ENCODE measurements at regions not wholly inside any gene's neighbourhood (a gene's known extent, or its start where the extent isn't known, plus 50 kb on each side); places are given as distances from the start of the nearest gene placed in this dataset.

GRCh38 chr15:95565016-95565600 is 765.4 kb upstream of the NR2F2 start:
- DNase-seq (ENCODE audit: low spot score), result no peak
- no peaks in the 10 kb centered on the region for H3F3A ChIP-seq (replicated peaks; ENCODE audit: low read depth)
- H3K4me3 ChIP-seq, result no peak overlapping the region
- peaks cover 12% of the 10 kb centered on the region; the same call in 1 of the 2 replicates for H3K4me1 ChIP-seq (ENCODE audit: insufficient read depth)
- no peak overlapping the region for H3K4me2 ChIP-seq
- H3K4me1 Mint-ChIP-seq, result peaks cover 7% of the 10 kb centered on the region; the same call in 2 of the 3 replicates
- H3K9me2 ChIP-seq (ENCODE audit: insufficient read depth), result no peaks in the 10 kb centered on the region
- no peak overlapping the region for H2AFZ ChIP-seq
- H4K20me1 ChIP-seq (replicated peaks; ENCODE audit: insufficient read depth), result no peaks in the 10 kb centered on the region
- no peak for ATAC-seq
- no peaks in the 10 kb centered on the region for H3K79me2 ChIP-seq (replicated peaks; ENCODE audit: insufficient read depth)
- no peaks in the 10 kb centered on the region for H3K36me3 Mint-ChIP-seq (ENCODE audit: low read depth)
- no peaks in the 10 kb centered on the region for H3K27me3 Mint-ChIP-seq (ENCODE audit: insufficient read depth, low read depth, poor library complexity)
- H3K27me3 ChIP-seq (ENCODE audit: insufficient read depth), result no peaks in the 10 kb centered on the region
- no peak overlapping the region for H3K4me3 Mint-ChIP-seq
- H3K27ac Mint-ChIP-seq, result no peak overlapping the region
- no peak for TF ChIP-seq STAT1 (IDR thresholded peaks at IDR 0.05; ENCODE audit: unreplicated experiment)
- no peak for TF ChIP-seq CREB1 (CRISPR knock-in tag; IDR thresholded peaks at IDR 0.05; ENCODE audit: low read depth)
- no peak for TF ChIP-seq ETS1 (IDR thresholded peaks at IDR 0.05)
- TF ChIP-seq JUNB (IDR thresholded peaks at IDR 0.05; ENCODE audit: unreplicated experiment), result no peak
- TF ChIP-seq ZNF462 (CRISPR knock-in tag; IDR thresholded peaks at IDR 0.05), result no peak
- TF ChIP-seq, protein P1, sequence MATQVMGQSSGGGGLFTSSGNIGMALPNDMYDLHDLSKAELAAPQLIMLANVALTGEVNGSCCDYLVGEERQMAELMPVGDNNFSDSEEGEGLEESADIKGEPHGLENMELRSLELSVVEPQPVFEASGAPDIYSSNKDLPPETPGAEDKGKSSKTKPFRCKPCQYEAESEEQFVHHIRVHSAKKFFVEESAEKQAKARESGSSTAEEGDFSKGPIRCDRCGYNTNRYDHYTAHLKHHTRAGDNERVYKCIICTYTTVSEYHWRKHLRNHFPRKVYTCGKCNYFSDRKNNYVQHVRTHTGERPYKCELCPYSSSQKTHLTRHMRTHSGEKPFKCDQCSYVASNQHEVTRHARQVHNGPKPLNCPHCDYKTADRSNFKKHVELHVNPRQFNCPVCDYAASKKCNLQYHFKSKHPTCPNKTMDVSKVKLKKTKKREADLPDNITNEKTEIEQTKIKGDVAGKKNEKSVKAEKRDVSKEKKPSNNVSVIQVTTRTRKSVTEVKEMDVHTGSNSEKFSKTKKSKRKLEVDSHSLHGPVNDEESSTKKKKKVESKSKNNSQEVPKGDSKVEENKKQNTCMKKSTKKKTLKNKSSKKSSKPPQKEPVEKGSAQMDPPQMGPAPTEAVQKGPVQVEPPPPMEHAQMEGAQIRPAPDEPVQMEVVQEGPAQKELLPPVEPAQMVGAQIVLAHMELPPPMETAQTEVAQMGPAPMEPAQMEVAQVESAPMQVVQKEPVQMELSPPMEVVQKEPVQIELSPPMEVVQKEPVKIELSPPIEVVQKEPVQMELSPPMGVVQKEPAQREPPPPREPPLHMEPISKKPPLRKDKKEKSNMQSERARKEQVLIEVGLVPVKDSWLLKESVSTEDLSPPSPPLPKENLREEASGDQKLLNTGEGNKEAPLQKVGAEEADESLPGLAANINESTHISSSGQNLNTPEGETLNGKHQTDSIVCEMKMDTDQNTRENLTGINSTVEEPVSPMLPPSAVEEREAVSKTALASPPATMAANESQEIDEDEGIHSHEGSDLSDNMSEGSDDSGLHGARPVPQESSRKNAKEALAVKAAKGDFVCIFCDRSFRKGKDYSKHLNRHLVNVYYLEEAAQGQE (IDR thresholded peaks at IDR 0.05; ENCODE audit: unreplicated experiment), result no peak
- TF ChIP-seq EZH2 (IDR thresholded peaks at IDR 0.05; ENCODE audit: low read depth, unreplicated experiment), result no peak
- no peak for TF ChIP-seq CTCF (conservative IDR thresholded peaks at IDR 0.05; ENCODE audit: low read depth in 2 of 2)
- no peak for TF ChIP-seq ZNF331 (CRISPR knock-in tag; IDR thresholded peaks at IDR 0.05; ENCODE audit: low read depth)
- no peak for TF ChIP-seq ZNF114 (CRISPR knock-in tag; IDR thresholded peaks at IDR 0.05)
- no peak for TF ChIP-seq EZH2phosphoT487 (IDR thresholded peaks at IDR 0.05; ENCODE audit: unreplicated experiment)
- no peak for TF ChIP-seq POLR2AphosphoS5 (IDR thresholded peaks at IDR 0.05; ENCODE audit: low read depth)
- no peaks in the 10 kb centered on the region for H3K36me3 ChIP-seq (ENCODE audit: insufficient read depth)
- no peak overlapping the region for H3K27ac ChIP-seq (ENCODE audit: low read depth)
- no peaks in the 10 kb centered on the region for H3K9me3 Mint-ChIP-seq
